ENCODE measurements at regions not wholly inside any gene's neighbourhood (a gene's known extent, or its start where the extent isn't known, plus 50 kb on each side); places are given as distances from the start of the nearest gene placed in this dataset.

DNA sequence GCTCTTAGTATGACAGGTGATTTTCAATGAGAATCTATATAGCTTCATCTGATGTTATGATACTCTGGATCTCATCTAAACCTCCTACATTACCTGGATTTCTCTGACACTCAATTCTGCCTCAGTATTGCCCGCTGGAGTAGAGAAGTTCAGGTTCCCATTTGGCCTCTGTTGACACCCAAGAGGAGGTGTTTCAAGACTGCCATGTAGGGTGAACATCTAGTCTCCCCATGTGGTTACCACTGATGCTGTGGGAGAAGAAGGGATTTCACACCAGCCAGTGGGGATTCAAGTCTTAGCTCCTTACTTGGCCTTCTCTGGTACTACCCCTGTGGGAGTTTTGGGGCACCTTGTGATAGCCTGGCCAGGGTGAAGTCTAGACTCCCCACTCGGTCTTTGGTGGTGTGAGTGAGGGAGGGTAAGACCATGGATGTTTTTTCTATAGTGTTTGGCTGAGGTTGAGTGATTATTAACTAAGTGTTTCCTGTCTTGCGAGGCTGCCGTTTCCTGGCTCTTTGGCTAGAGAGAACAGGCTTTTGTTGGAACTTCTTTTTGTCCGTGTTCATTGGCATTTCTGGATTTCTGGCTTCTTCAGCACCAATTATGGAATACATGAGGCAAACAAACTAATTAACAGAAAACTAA lies 90.7 kb downstream of the RHOU start:
- Histone ChIP-seq H3K36me3 (replicated peaks in 1 of 2; ENCODE audit: control insufficient read depth in 1 of 2, insufficient read depth in 2 of 2, low read length in 2 of 2) (no peaks in the 10 kb centered on the region), H3K27ac (ENCODE audit: low read depth in 1 of 2, low read length in 2 of 2) (peak overlapping the region in 1 of 2 donors; percentile 38), H3K79me2 (ENCODE audit: insufficient read depth, low read length) (no peaks in the 10 kb centered on the region), H3K9me3 (replicated peaks in 1 of 2; ENCODE audit: control insufficient read depth in 1 of 2, insufficient read depth in 1 of 2, low read length in 2 of 2) (no peaks in the 10 kb centered on the region), H3K4me1 (ENCODE audit: control insufficient read depth in 1 of 2, insufficient read depth in 2 of 2, low read length in 2 of 2) (peaks cover 30% of the 10 kb centered on the region in 2 donors), H3K4me3 (replicated peaks in 1 of 3; ENCODE audit: low read depth in 2 of 3, low read length in 3 of 3) (no peak overlapping the region), H2AFZ (ENCODE audit: insufficient read depth, low read depth, low read length, poor library complexity, severe bottlenecking) (peak overlapping the region; percentile 57), H3K4me2 (replicated peaks; ENCODE audit: extremely low read depth, low read length, poor library complexity, severe bottlenecking) (no peak overlapping the region), H4K20me1 (ENCODE audit: insufficient read depth, low read length) (no peaks in the 10 kb centered on the region), H3K27me3 (ENCODE audit: control insufficient read depth in 2 of 2, insufficient read depth in 2 of 2, low read length in 2 of 2) (no peaks in the 10 kb centered on the region), H3K9ac (ENCODE audit: insufficient read depth, low read length, poor library complexity, severe bottlenecking) (no peak overlapping the region)
- DNase-seq = peak in 2 of 3 donors; percentile 9 to 10
- intact Hi-C loops (cut with micrococcal nuclease) = no loop called here
- Mint-ChIP-seq H3K36me3 (peaks cover 0 to 2% of the 10 kb centered on the region in 2 donors), H3K27ac (peak overlapping the region in 5 of 7 donors; percentile 49 to 87 (median 77)), H3K4me1 (peaks cover 30% of the 10 kb centered on the region), H3K4me3 (no peak overlapping the region), H3K9me3 (peaks cover 0 to 2% (median 0%) of the 10 kb centered on the region in 7 donors), H3K27me3 (ENCODE audit: low read depth in 3 of 3) (peaks cover 0 to 2% (median 1%) of the 10 kb centered on the region in 3 donors)
- TF ChIP-seq, protein P1, sequence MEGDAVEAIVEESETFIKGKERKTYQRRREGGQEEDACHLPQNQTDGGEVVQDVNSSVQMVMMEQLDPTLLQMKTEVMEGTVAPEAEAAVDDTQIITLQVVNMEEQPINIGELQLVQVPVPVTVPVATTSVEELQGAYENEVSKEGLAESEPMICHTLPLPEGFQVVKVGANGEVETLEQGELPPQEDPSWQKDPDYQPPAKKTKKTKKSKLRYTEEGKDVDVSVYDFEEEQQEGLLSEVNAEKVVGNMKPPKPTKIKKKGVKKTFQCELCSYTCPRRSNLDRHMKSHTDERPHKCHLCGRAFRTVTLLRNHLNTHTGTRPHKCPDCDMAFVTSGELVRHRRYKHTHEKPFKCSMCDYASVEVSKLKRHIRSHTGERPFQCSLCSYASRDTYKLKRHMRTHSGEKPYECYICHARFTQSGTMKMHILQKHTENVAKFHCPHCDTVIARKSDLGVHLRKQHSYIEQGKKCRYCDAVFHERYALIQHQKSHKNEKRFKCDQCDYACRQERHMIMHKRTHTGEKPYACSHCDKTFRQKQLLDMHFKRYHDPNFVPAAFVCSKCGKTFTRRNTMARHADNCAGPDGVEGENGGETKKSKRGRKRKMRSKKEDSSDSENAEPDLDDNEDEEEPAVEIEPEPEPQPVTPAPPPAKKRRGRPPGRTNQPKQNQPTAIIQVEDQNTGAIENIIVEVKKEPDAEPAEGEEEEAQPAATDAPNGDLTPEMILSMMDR (IDR thresholded peaks at IDR 0.05) = no peak
- WGBS (ENCODE audit: insufficient coverage) = 0% methylated on average over 1 of the region's 5 CpGs

DNA sequence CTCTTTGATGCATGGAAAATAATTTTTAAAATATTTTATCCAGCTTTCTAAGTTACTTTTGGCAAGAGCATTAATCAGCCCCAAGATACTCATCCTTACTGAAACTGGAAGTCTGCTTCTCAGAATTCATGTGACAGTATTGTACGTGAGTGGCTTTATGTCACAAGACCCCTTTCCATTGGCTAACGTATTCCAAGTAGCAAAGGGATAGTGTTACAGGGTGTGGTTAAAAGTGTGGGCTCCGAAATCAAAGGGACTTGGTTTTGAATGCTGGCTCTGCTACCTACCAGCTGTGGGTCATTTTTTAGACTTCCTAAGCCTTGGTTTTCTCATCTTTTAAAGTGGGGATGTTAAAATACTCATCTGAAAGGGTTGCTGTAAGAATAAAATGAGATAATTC lies 91.7 kb downstream of the RHOU start:
- WGBS (ENCODE audit: insufficient coverage) = no CpG with 5 or more reads among the region's 3 CpGs
- peaks cover 0 to 2% (median 0%) of the 10 kb centered on the region in 7 donors for H3K9me3 Mint-ChIP-seq
- Histone ChIP-seq H2AFZ (ENCODE audit: insufficient read depth, low read depth, low read length, poor library complexity, severe bottlenecking) (peak overlapping the region; percentile 22), H3K4me2 (replicated peaks; ENCODE audit: extremely low read depth, low read length, poor library complexity, severe bottlenecking) (peak overlapping the region; percentile 26), H3K79me2 (ENCODE audit: insufficient read depth, low read length) (no peaks in the 10 kb centered on the region), H4K20me1 (ENCODE audit: insufficient read depth, low read length) (no peaks in the 10 kb centered on the region), H3K9me3 (replicated peaks in 1 of 2; ENCODE audit: control insufficient read depth in 1 of 2, insufficient read depth in 1 of 2, low read length in 2 of 2) (no peaks in the 10 kb centered on the region), H3K27me3 (ENCODE audit: control insufficient read depth in 2 of 2, insufficient read depth in 2 of 2, low read length in 2 of 2) (no peaks in the 10 kb centered on the region), H3K4me1 (ENCODE audit: control insufficient read depth in 1 of 2, insufficient read depth in 2 of 2, low read length in 2 of 2) (peaks cover 30% of the 10 kb centered on the region in 2 donors), H3K27ac (ENCODE audit: low read depth in 1 of 2, low read length in 2 of 2) (peak overlapping the region in 1 of 2 donors; percentile 38), H3K36me3 (replicated peaks in 1 of 2; ENCODE audit: control insufficient read depth in 1 of 2, insufficient read depth in 2 of 2, low read length in 2 of 2) (no peaks in the 10 kb centered on the region), H3K9ac (ENCODE audit: insufficient read depth, low read length, poor library complexity, severe bottlenecking) (no peak overlapping the region), H3K4me3 (replicated peaks in 1 of 3; ENCODE audit: low read depth in 2 of 3, low read length in 3 of 3) (no peak overlapping the region)
- peaks cover 0 to 2% of the 10 kb centered on the region in 2 donors for H3K36me3 Mint-ChIP-seq
- H3K4me1 Mint-ChIP-seq = peaks cover 30% of the 10 kb centered on the region
- peak overlapping the region in 1 of 2 donors; percentile 65 for H3K4me3 Mint-ChIP-seq
- peak overlapping the region in 6 of 7 donors; percentile 61 to 87 (median 78) for H3K27ac Mint-ChIP-seq
- TF ChIP-seq, protein P1 (IDR thresholded peaks at IDR 0.05) = no peak
- peaks cover 0 to 2% (median 1%) of the 10 kb centered on the region in 3 donors for H3K27me3 Mint-ChIP-seq (ENCODE audit: low read depth in 3 of 3)
- intact Hi-C loops (cut with micrococcal nuclease) = no loop called here
- DNase-seq = peak; percentile 73 to 87 (median 74)

Measured in CD14-positive monocyte (primary cell).